GM12892 (cell line): ENCODE measurements at regions not wholly inside any gene's neighbourhood (a gene's known extent, or its start where the extent isn't known, plus 50 kb on each side); places are given as distances from the start of the nearest gene placed in this dataset.

Experiments used
- DNase-seq: peaks from one replicate; pipeline ENCODE4 v3.0.0; 2011; ENCODE audit not compliant: insufficient read length
- FAIRE-seq: peaks from 2 replicates; lab custom pipeline; 2011; peaks lifted over from hg19 to GRCh38; lab: Jason Lieb, UNC
- POLR2A ChIP-seq: IDR thresholded peaks from 2 replicates; pipeline ENCODE4 v1.6.1; 2011; ENCODE audit warnings: low read depth, low read length, control low read depth
- POLR2AphosphoS5 ChIP-seq: IDR thresholded peaks from 2 replicates; pipeline ENCODE4 v1.6.1; 2011; ENCODE audit warnings: low read depth, low read length, control low read depth
- TAF1 ChIP-seq: IDR thresholded peaks from 2 replicates; pipeline ENCODE4 v1.6.1; 2011; ENCODE audit warnings: low read depth, mild to moderate bottlenecking, control low read depth, low read length, borderline replicate concordance

DNA sequence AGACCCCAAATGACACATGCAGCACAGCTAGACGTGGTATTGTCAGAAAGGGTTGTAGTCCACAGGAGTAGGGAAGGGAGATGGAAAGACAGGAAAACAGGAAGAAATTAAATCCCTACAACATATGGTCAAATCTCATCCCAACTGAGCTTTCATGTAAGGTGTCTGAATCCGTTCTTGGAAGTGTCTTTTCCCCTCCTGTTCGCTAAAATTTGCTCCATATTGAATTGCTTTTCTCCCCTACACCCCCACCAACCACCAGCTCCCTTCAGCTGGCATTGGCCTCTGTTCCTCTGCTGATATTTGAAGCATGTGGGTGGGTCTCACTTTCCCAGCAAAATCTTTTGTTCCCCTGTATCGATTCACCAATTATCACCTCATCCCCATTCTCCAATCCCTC is 376.2 kb upstream of the WWC1 start:
- FAIRE-seq: peak; percentile 48
- no peak for DNase-seq

DNA sequence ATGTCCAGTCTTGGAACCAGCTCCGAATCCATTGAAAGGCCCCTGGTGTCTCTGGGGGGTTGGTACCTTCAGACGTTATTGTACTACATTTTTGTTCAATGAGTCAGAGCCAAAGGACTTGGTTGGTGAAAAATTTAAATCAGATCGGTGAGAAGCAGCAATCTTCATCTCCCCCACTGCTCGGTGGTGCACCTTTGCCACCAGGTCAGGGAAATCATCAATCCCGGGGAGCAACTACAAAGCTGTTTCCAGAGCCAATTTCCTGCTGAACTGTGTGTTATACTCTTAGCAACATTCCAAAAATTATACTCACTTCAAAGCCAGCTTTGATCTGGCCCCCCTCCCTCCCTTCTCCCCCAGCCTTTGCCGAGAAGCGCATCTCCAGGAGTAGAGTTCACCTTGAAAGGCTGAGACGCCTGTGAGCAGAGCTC is 375.2 kb upstream of the WWC1 start:
- DNase-seq (no peak), FAIRE-seq (no peak)
- no peak for TF ChIP-seq TAF1
- no peak for TF ChIP-seq POLR2A
- no peak for TF ChIP-seq POLR2AphosphoS5

More for the DNA sequence above, 376.2 kb upstream of the WWC1 start:
- no peak for TF ChIP-seq POLR2AphosphoS5
- no peak for TF ChIP-seq TAF1
- TF ChIP-seq POLR2A: no peak

DNA sequence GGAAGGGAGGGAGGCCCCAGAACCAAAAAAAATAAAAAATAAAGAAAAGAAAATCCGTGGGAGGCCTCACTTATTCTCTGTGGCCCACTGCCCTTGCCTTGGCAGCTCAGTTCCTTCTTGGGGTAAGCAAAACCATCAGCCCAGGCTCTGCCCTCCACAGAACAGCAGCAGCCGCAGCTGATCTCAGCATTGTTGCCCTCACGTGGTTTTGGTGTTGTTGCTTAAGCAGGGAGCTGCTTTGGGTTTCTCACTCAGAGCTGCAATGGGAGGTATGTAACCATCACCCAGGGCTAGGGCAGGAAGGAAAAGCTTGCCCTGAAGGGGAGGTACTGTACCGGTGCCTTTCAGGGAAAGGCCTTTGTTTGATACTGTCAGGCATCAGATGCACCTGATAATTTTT is 374.7 kb upstream of the WWC1 start:
- TF ChIP-seq POLR2A (no peak), POLR2AphosphoS5 (no peak), TAF1 (no peak)
- FAIRE-seq: no peak

GRCh38 chr5:167918184-167918812 is 373.1 kb upstream of the WWC1 start:
- DNase-seq (no peak), FAIRE-seq (no peak)
- no peak for TF ChIP-seq TAF1
- no peak for TF ChIP-seq POLR2AphosphoS5
- no peak for TF ChIP-seq POLR2A

More for the DNA sequence above, 374.7 kb upstream of the WWC1 start:
- DNase-seq: no peak

DNA sequence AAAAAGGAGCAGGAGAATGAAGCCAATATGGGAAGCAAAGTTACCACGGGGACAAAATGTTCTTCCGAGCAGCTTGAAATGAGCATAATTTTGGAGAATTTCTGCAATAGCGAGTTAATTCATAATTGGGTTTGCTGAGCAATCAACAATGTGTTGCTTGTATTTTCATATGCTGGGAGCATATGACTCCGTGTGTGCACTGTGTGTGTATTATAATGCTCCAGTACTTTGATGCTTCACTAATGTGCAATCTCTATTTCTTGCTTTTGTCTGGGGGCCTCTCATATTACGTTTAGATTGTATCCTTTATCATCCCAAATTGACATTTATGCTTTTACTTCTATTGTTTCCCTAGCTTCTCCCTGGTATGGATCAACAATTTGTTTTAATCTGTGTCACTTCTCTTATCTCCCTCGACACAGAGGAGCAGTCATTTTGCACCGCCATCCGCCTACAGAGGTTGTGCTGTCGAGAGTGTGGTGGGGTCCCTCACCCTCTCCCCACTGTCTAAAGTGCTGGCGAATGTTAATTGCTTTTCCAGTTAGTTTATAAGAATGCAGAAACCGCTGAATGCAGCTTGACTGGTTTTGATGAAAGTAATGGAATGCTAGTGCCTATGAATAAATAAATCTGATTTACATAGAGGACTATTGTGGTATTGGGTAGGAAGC is 372.5 kb upstream of the WWC1 start:
- DNase-seq: no peak
- FAIRE-seq: no peak
- TF ChIP-seq POLR2A (no peak), POLR2AphosphoS5 (no peak), TAF1 (no peak)

DNA sequence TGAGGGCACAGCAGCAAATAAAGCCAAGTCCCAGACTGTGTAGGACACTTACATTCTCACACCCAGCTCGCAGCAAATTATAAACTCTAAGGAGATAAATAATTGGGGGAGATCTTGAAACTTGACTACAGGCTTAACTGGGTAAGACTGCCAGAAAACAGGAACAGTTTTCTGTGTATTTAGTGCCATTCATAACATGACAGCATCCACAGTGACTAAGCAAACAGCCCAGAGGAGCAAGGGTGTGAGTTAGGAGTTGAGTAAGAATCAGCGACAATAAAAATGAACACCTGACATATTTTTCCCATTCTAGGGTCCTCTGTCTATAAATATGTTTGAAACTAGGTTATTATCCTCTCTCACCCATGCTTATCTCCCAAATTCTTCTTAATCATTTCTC is 370.9 kb upstream of the WWC1 start:
- TF ChIP-seq POLR2AphosphoS5 (no peak), TAF1 (no peak), POLR2A (no peak)
- no peak for DNase-seq
- FAIRE-seq: no peak

- TF ChIP-seq TAF1 (no peak), POLR2AphosphoS5 (no peak), POLR2A (no peak)
- DNase-seq: no peak
- FAIRE-seq: no peak
Measured at GRCh38 chr5:167921796-167922195, 369.6 kb upstream of the WWC1 start.

DNA sequence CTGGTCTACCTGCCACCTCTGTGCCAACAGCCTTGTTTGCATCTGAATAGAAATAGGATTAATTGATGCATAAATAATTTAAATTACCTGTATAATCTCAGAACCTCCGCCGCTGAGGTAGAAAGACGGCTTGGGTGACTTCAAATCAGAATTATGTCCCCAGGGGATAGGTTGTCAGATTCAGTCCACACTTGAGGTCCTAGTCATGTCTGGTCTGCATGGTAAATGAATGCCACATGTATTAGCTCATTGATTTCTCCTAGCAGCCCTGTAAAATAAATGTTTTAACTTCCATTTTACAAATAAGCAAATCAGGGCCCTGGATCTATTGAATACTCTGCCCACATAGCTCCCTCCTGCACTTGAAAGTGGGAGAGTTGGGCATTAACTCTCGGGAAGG is 368.0 kb upstream of the WWC1 start:
- DNase-seq (no peak), FAIRE-seq (no peak)
- TF ChIP-seq POLR2AphosphoS5 (no peak), POLR2A (no peak), TAF1 (no peak)

DNA sequence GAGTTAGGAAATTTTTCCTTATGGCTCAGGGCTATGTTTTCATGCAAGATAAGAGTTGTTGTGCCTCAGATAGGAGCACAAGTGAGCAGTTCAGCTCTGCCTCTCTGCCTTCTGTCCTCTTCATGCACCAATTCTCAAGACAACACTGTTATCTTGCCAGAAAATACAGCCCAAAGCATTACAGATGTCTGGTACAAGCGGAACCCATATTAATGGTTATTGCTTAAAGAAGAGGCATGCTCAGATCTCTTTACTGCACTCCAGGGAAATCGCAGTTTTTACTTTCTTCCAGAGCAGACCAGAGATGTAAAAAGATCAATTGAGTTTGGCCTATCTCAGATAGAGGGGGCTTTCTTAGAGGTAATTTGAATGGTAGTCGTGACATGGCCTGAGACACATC is 361.6 kb upstream of the WWC1 start:
- TF ChIP-seq TAF1 (no peak), POLR2A (no peak), POLR2AphosphoS5 (no peak)
- DNase-seq (no peak), FAIRE-seq (no peak)

DNA sequence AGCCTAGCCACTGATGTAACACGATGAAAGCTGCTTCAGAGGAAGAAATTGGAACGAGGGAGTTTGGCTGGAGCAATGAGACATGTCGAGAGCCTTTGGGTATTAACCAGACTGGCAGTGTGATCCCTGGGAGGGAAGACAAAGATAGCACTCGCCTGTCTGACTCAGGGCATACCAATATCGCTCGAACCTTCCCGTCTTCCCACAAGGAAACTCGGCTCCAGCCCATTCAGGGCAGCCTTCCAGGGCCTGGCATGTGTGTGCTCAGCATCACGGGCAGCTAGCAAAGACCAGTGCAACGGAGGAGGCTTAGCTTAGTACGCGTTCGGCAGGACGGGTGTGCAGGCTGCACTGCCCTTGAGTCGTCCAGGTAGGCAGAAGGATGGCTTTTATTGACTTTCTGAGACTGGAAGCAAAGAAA is 356.9 kb upstream of the WWC1 start:
- no peak for TF ChIP-seq POLR2A
- TF ChIP-seq POLR2AphosphoS5: no peak
- TF ChIP-seq TAF1: no peak
- FAIRE-seq: no peak
- no peak for DNase-seq

DNA sequence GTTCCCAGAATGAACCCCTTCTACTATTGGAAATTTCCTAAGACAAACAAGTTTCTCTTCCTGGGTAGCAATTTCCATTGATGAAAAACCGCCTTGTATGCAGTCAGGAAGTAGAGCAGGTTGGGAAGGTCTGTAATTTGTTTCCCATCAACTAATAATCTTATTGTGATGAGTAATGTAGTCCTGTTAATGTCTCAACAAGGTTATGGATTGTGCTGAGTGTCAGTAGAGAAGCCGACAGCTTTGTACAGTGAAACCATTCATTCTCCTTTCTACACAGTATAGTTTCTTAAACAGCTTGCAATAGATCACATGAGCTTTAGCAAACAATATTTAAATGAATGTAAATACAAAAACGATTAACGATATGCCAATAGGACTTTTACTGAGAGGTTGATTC is 355.4 kb upstream of the WWC1 start:
- TF ChIP-seq POLR2A (no peak), TAF1 (no peak), POLR2AphosphoS5 (no peak)
- no peak for FAIRE-seq
- DNase-seq: no peak

- FAIRE-seq (no peak), DNase-seq (no peak)
- TF ChIP-seq POLR2AphosphoS5: no peak
- TF ChIP-seq TAF1: no peak
- TF ChIP-seq POLR2A: no peak
Measured at GRCh38 chr5:167936944-167937634, 354.4 kb upstream of the WWC1 start.
